A673 (cell line): ENCODE measurements at regions not wholly inside any gene's neighbourhood (a gene's known extent, or its start where the extent isn't known, plus 50 kb on each side); places are given as distances from the start of the nearest gene placed in this dataset.

Experiments
- EZH2 ChIP-seq: fragments of 200-600 bp; sonication (generic); IDR thresholded peaks from 2 replicates; pipeline ENCODE4 v1.6.1; 2017; ENCODE audit warnings: borderline replicate concordance, low read depth, mild to moderate bottlenecking, mixed read lengths, antibody characterized with exemption, low read length; ENCODE audit not compliant: poor library complexity, severe bottlenecking
- TF ChIP-seq, protein P1 (sequence below): fragments of 300-800, 200-600 bp; sonication (generic); conservative IDR thresholded peaks from 2 replicates; pipeline ENCODE4 v1.5.1; 2017; ENCODE audit warnings: low read depth, mild to moderate bottlenecking, antibody characterized with exemption, low read length, moderate library complexity, mixed read lengths

DNA sequence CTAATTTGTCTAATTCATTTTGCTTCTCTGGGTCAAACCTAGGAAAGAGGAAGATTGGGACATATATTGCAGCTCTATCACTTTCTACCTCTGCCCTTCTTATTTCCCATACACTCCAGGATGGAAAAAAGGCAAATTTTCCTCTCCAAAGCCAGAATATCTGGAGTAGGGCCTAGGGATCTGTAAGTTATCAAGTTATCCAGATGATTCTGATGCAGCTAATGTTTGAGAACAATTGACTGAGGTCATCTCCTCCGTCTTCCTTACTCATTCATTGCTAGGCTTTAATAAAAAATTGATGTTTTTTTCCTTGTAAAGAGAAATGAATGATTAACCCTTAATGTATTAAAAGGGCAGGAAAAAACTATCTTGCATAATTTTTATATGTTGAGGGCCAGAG is 211.9 kb upstream of the GLI3 start:
- TF ChIP-seq, protein P1, sequence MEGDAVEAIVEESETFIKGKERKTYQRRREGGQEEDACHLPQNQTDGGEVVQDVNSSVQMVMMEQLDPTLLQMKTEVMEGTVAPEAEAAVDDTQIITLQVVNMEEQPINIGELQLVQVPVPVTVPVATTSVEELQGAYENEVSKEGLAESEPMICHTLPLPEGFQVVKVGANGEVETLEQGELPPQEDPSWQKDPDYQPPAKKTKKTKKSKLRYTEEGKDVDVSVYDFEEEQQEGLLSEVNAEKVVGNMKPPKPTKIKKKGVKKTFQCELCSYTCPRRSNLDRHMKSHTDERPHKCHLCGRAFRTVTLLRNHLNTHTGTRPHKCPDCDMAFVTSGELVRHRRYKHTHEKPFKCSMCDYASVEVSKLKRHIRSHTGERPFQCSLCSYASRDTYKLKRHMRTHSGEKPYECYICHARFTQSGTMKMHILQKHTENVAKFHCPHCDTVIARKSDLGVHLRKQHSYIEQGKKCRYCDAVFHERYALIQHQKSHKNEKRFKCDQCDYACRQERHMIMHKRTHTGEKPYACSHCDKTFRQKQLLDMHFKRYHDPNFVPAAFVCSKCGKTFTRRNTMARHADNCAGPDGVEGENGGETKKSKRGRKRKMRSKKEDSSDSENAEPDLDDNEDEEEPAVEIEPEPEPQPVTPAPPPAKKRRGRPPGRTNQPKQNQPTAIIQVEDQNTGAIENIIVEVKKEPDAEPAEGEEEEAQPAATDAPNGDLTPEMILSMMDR = no peak
- no peak for TF ChIP-seq EZH2
